Hepatocyte (in vitro differentiated cells): ENCODE measurements at regions not wholly inside any gene's neighbourhood (a gene's known extent, or its start where the extent isn't known, plus 50 kb on each side); places are given as distances from the start of the nearest gene placed in this dataset.

Source experiments
- CTCF ChIP-seq: fragments of 200-600 bp; sonication (generic); IDR thresholded peaks from 2 replicates; pipeline ENCODE4 v1.5.1; 2016; ENCODE audit warnings: antibody characterized with exemption, mild to moderate bottlenecking; ENCODE audit not compliant: poor library complexity
- EZH2 ChIP-seq: fragments of 200-600 bp; sonication (generic); IDR thresholded peaks from 2 replicates; pipeline ENCODE4 v1.6.1; 2016; ENCODE audit warnings: antibody characterized with exemption, mild to moderate bottlenecking, borderline replicate concordance

GRCh38 chr6:97849390-97849789 lies 566.4 kb upstream of the MMS22L start:
- no peak for TF ChIP-seq CTCF
- TF ChIP-seq EZH2: no peak
